HG03442 (cell line): ENCODE measurements at regions not wholly inside any gene's neighbourhood (a gene's known extent, or its start where the extent isn't known, plus 50 kb on each side); places are given as distances from the start of the nearest gene placed in this dataset.
"Not testable (repeated sequence)": the region's sequence is repeated elsewhere in the genome, so short reads cannot be mapped to it uniquely, and the experiment has no call there.

Experiments used
- ATAC-seq: cut with Tn5 transposase; IDR thresholded peaks from one replicate; pipeline ENCODE4 v1.9.1; 2021; ENCODE audit warnings: mild to moderate bottlenecking, moderate library complexity; ENCODE audit not compliant: unreplicated experiment

DNA sequence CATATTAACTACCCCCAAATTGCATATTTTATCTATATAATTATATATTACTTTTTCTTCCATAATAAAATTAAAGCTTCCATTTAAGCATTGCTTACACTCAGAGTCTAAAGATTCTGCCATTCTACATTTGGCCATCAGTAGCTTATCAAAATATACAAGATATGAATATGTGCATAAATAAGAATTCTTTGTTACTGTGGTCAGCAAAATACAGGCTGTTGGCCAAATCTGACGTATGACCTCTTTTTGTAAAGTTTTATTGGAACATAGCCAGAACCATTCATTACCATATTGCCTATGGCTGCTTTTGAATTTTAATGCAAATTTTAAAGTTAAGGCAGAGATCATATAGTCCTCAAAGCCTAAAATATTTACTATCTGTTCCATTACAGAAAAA, 643.9 kb upstream of the VRK2 start:
- ATAC-seq, result no peak

DNA sequence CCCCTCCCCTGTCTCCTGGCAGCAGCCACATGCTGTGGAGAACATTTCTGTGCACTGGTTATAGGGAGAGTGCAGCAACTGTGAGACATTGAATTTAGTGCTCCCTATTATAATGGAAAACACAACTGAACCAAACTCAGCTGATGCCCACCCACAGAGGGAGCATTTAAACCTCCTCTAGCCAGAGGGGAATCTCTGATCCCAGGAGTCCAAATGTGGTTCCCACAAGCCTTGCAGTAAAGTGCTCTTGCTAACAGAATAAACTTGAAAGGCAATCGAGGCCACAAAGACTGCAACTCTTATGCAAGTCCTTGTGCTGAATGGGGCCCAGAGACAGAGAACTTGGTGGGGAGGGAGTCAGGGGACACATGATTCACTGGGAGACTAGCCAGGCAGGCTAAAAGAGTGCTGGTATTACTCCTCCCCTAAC, 638.8 kb upstream of the VRK2 start:
- no peak for ATAC-seq

DNA sequence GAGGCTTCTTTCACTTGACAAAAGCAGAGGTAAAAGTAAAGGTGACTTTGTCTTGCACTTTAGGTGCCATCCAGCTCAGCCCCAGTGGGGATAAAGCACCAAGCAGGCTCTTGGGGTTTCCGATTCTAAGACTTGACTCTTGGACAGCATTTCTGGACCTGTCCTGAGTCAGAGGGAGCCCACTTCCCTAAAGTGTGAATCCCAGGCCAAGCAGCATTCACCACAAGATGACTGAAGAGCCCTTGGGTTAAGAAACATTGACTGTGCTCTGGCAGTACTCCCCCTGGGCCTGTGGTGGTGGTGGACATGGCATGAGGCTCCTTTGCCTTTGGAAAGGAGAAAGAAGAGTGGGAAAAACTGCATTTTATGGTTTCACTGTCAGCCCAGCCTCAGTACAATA, 638.0 kb upstream of the VRK2 start:
- ATAC-seq, result no peak

DNA sequence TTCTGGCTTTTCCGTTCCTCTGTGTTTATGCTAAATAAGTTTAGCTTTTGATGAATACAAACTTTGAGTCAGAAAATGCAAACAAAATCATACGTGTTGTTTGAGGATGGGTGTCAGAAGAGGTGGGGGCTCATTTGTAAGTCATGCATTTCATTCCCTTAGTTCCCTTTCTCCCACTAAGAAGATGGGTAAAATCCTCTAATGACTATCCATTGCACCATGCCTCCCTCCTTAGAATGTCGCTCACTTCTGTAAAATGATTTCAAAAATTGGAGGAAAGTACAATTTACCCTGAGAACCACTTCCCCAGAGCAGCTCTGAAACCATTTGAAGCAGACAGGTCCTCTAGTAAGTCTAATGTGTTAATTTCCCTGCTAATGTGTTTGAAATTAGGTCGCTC, 629.6 kb upstream of the VRK2 start:
- ATAC-seq, result no peak

DNA sequence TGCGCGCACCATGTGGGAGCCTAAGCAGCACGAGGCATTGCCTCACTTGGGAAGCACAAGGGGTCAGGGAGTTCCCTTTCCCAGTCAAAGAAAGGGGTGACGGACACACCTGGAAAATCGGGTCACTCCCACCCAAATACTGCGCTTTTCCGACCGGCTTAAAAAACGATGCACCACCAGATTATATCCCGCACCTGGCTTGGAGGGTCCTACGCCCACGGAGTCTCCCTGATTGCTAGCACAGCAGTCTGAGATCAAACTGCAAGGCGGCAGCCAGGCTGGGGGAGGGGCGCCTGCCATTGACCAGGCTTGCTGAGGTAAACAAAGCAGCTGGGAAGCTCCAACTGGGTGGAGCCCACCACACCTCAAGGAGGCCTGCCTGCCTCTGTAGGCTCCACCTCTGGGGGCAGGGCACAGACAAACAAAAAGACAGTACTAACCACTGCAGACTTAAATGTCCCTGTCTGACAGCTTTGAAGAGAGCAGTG, 627.7 kb upstream of the VRK2 start:
- not testable (repeated sequence) for ATAC-seq

DNA sequence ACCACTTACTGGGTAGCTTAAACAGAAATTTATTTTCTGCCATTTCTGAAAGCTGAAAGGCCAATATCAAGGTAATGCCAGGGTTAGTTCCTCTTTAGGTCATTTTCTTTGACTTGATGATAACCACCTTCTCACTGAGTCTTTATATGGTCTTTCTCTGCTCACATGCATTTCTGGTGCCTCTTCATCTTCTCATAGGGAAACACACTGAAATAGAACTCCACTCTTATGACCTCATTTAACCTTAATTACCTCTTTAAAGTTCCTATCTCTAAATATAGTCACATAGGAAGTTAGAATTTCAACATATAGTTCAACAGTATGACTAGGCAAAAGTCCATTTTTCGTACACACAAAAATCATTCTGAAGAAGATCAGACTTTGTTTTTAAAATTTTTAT, 616.8 kb upstream of the VRK2 start:
- ATAC-seq, result no peak

DNA sequence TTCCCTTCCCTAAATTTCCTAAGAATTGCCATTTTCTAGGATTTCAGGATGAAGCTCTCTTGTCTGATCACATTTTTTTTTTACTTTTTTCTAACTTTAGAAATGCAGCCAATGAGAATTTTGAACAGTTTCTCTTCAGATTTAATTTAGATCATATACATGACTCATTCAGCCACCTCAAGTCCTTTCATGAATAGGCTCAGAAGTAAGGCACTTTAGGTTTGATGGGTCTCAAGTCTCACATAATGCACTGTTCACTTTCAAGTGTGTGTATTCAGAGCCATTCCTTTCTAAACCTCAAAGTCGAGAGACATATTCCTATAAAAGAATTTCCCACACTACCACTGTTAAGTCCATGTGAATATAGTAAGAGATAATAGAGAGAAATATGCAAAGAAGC, 614.1 kb upstream of the VRK2 start:
- ATAC-seq, result no peak

DNA sequence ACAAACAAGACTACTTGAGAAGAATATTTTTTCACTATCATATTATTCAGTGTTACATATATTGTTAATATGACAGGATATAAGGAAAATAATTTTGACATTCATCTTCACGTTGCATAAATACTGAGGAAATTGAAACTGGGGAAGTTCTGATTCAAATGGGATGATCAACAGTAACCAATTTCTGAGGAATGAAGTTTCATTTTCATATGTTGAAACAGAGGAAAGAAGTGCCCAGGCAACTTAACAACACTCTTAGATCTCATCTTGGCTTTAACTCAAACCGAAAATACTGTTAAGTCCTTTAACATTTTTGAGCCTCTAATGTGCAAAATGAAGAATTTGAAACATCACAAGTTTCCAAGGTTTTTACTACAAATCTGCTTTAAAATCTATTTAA, 612.2 kb upstream of the VRK2 start:
- ATAC-seq, result no peak

DNA sequence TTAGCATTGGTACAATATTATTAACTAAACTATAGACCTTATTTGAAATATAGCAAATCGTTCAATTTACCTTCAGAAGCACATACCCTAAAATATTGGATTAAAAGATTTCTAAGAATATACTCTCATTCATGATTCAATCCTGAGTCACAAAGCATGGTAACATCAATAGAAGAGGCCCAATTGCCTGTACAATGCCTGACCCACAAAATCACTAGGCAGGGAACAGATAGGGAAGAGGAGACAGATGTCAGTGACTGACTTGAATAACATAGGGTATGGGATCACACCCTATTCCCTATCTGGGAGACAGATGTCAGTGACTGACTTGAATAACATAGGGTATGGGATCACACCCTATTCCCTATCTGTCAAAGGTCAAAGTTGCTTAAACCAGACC, 611.6 kb upstream of the VRK2 start:
- no peak for ATAC-seq

DNA sequence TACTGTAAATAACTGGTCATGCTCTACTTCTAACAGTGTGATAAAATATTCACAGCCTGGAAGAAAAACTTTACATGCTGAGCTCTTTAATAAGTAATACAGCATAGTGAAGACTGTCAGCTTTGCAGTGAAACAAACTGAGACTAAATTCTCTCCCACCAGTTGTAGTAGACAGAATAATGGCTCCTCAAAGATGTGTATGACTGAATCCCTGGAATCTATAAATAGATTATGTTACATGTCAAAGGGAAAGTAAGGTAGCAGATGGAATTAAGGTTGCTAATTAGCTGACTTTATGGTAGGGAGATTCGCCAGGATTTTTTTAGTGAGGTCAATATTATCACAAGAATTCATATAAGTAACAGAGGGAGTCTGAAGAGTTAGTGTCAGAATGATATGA, 609.5 kb upstream of the VRK2 start:
- ATAC-seq, result no peak

DNA sequence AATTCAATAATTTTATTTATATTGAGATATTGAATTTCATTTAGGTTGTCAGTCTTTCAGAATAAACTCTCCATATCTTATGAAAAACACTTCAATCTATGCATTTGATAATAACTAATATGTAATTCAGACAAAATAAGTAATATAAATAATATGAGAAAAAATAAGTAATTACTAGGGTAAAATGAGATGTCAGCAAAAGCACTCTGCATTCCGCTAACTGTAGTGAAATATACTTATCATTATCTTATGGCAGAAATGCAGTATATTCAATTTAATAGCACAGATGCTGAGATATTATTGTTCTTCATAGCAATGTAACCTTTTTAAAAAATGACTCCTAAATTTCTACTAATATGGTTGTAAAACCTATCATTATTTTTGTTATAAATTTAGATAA, 606.2 kb upstream of the VRK2 start:
- no peak for ATAC-seq

DNA sequence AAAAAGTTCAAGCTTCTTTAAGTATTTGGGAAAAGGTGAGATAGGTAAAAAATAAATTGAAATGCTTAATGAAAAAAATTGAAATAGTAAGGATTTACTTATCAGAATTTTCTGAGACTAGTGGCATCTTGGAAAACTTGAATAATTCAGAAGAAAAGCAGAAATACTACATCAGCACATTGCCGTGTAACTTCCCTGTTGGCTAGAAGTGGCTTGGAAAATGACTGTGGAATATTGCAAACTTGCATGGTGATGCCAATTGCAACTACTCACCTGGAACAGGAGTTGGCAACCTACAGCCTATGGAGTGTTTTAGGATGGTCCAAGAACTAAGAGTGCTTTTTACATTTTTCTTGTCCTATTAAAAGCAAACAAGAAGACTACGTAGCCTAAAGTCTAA, 603.5 kb upstream of the VRK2 start:
- ATAC-seq, result no peak

DNA sequence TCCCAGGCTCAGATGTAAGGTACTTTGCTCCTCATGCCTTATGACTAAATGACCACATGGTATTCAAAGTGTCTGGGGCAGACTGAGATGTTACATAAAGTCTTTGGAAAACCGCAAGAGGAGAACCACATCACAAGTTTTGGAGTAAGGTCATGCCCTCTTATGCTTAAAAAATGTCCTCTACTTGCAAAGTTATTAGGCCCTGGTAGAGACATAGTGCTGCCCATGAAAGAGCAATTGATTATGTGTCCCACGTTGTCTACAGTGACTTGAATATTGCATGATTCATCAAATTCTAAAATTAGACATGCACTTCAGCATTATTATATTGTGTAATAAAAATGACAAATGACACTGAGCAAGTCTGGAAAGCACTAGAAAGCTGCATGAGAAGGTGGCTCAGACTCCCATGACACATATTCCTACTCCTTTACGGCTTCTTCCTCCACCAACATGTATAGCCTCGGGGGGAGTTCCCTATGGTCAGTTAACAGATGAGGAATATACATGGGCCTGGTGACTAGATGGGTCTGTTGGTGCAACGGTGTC, 602.6 kb upstream of the VRK2 start:
- no peak for ATAC-seq

DNA sequence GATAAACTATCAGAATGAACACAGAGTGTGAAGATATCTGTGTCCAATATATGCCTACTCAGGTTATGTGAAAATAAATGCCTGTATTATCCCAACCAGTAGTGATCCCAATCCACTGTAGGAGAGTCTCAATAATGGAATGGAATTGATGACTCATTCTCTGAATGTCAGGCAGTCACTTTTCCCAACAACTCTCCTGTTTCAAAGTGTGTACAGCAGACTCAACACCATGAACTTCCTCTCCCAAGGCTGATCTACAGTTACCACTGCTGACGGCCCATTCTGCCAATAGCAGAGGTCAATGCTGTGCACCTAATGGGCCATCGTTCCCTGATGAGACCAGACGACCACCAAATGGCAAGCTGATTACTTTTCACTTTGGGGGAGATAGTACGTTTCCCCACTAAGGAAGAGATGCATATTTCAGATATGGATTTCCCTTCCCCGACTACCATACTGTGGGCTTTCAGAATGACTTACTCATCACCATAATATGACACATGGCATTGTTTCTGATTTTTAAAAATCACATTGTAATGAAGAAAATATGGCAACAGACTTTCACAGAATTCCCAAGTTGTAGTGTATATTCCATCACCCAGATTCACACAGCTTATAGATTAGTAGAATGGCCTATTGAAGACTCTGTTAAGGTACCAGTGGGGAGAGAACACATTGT, 601.7 kb upstream of the VRK2 start:
- ATAC-seq, result no peak

DNA sequence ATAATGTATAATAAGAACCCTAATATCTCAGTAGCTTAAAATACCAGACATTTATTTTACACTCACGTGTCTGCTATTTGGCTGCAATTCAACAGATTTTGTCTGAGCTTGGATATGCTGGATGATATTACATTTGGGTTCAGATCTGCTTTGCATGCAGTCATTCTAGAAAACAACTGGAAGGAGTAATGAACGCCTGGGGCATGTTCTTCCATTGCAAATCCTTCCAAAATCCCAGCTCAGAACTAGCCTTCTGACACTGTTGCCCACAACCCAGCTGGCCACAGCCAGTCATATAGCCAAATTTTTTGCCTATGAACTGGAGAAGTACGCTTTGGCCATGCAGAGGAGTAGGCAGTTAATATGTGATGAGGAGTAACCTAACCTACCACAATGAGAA, 597.8 kb upstream of the VRK2 start:
- no peak for ATAC-seq

DNA sequence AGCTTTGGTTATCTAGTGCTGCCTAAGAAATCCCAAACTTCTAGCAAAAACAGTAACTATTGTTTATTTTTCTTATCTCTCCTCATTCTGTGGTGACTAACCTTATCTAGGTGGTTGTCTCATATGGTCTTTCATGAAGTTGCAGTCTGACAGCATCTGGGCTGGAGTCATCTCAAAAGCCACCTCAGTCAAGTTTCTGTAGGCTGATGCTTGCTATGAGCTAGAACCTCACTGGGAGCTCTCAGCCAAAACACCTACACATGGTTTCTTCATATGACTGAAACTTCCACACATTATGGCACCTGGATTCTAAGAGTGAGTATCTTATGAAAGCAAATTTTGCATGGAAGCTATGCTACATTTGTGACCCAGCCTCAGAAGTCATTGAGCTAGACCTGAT, 596.4 kb upstream of the VRK2 start:
- ATAC-seq, result peak; percentile 97

DNA sequence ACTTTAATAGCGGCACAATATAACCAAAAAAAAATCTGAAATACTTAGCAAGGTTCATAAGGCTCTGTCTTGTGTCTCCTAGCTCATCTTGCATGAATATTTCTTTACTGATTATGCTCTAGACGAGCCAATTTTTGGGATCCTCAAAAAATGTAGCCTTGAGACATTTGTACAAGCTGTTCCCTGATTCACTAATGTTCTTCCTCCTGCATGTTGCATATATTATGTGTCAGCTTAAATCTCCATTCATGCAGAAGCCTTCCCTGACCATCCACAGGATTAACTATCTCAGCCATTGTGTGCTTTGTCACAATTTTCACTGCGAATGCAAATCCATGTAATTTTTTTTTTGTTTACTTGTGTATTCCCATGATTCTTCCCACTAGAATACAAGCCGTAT, 594.0 kb upstream of the VRK2 start:
- no peak for ATAC-seq

DNA sequence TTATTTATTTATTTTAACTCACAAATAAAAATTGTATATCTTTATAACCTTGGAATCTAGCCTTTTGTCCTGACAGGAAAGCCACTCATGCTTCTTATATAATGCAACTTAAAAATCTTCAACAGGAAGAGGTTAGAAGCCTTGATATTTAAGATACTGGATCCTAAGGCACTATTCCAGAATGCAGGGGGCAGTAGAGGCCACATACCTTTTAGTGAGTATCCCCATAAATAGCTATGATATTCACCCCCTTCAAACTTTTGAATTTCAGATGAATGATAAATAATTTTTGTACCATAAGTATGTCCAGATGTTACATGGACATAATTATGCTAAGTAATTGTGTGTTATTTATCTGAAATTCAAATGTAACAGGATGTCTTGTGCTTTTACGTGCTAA, 592.7 kb upstream of the VRK2 start:
- ATAC-seq, result no peak

DNA sequence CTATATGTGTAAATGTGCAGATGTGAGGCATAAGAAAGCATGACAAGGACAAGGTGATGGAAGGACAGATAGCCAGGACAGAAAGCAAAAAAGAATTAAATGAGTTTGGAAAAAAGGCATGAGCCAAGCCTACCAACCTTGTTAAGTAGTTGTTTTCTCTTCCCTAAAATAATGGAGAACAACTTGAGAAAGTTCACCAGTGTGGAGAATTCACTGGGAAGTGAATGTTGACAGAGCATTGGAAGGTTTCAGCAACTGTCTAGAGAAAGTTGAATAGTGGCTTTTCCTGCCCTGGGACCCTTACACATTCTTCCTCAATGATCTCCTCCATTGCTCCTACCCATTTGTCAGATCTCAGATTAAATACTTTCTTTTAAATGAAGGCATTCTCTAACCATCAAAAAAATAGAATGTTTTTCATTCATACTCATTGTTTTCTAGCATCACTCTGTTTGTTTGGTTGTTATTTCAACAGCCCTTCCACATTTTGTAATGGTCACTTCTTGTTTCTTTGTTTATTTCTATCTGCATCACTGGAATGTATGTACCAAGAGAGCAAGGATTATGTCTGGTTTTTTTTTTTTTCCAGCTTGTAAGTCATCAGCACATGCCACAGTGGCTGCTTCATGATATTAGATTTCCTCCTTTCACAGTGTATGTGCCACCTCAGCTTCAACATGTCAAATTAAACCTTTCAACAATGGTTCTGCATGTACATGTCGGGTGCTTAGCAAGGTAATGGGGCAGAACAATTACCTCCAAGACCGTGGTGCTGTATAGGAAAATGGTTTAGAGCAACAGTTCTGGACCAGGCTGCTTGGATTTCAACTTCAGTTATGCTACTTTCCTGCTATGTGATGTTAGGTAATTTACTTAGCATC, 586.0 kb upstream of the VRK2 start:
- no peak for ATAC-seq

DNA sequence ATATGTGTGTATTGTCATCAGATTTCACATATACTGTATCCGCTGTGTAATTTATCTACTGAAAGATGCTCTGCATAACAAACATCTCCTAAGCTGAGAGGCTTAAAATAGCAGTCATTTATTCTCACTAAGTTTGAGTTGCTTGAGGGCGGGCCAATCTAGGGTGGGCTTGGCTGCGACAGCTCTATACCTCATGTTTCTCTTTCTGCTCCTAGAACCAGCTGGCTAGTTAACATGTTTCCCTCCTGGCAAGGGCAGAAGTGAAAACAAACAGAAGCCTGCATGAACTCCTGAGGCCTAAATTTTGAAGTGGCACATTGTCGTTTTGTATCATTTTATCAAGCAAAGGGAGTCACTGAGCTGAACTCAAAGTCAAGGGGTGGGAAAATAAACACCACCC, 585.0 kb upstream of the VRK2 start:
- ATAC-seq, result no peak

DNA sequence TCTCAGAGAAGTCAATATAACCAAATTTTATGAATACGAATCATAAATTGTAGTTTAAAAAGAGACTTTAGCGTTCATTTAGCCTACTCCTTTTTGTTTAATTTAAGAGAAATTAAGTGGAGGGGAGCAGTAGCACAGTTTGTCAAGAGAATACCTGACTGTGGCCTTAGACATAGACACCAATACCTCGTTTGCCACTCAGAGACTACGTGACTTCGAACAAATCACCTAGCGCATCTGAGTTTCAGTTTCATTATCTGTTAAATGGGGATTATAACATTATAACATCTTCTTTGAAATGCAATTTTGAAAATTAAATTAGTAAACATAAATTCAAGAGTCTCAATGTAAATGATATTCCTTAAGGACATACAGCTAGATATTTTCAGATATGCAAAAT, 581.5 kb upstream of the VRK2 start:
- no peak for ATAC-seq

DNA sequence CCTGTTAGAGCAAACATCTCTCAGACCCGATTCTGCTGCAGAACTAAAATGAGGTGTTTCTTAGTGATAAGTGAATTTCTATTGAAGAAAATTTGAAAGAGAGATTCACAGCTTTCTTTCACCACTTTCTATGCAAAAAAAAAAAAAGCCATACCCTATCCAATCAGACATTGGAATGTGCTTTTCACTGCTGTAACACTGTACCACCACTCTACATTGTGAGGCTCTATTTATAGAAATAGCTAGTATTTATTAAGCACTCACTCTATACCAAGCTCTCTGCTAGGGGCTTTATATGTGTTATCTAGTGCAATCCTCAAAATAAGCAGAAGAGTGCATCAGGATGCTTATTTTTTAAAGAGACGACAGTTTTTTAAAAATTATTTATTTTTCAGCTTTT, 580.6 kb upstream of the VRK2 start:
- no peak for ATAC-seq
